ENCODE measurements at regions not wholly inside any gene's neighbourhood (a gene's known extent, or its start where the extent isn't known, plus 50 kb on each side); places are given as distances from the start of the nearest gene placed in this dataset.

DNA sequence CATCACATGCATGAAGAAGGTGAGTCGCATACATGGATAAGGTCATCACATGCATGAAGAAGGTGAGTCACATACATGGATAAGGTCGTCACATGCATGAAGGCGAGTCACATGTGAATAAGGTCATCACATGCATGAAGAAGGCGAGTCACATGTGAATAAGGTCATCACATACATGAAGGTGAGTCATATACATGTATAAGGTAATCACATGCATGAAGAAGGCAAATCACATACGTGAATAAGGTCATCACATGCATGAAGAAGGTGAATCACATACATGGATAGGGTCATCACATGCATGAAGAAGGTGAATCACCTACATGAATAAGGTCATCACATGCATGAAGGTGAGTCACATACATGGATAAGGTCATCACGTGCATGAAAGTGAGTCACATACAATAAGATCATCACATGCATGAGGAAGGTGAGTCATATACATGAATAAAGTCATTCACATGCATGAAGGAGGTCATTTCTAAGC lies 105.1 kb upstream of the SDK2 start:
- TF ChIP-seq, protein P1, sequence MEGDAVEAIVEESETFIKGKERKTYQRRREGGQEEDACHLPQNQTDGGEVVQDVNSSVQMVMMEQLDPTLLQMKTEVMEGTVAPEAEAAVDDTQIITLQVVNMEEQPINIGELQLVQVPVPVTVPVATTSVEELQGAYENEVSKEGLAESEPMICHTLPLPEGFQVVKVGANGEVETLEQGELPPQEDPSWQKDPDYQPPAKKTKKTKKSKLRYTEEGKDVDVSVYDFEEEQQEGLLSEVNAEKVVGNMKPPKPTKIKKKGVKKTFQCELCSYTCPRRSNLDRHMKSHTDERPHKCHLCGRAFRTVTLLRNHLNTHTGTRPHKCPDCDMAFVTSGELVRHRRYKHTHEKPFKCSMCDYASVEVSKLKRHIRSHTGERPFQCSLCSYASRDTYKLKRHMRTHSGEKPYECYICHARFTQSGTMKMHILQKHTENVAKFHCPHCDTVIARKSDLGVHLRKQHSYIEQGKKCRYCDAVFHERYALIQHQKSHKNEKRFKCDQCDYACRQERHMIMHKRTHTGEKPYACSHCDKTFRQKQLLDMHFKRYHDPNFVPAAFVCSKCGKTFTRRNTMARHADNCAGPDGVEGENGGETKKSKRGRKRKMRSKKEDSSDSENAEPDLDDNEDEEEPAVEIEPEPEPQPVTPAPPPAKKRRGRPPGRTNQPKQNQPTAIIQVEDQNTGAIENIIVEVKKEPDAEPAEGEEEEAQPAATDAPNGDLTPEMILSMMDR (conservative IDR thresholded peaks at IDR 0.05; ENCODE audit: low read depth, low read length), result no peak
- H3K4me3 ChIP-seq (ENCODE audit: low read depth, low read length), result no peak overlapping the region
- no peak for DNase-seq (ENCODE audit: low read depth)

DNA sequence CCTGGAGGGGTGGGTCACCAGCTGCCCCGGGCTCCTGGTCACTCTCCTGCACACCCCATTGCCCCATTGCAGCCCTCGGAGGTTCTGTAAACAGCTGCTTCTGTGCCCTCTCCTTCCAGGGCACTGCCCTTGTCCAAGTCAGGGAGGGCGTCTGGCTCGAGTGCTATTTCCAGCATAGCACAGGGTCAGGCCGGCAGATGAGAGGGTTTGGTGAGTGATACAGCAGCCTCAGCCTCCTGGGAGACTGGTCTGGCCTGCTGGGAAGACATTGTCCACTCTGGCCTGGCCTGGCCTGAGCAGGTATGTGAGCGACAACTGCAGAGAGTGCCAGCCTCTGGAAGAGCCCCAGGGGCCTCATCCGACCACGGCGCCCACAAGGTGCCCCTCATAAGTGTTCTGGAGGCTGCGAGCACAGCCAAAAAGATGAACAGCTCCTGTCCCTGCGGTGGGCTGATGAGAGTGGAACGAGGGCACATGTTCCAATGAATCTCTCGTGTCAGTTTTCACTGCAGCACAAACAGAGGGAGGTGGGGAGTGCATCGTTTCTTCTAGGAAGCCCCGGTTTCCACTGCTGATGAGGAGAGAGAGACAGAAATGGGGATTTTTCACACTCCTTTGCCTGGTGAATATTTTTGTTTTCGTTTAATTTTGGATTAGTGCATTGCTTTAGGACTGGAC lies 105.8 kb upstream of the SDK2 start:
- no peak overlapping the region for H3K4me3 ChIP-seq (ENCODE audit: low read depth, low read length)
- DNase-seq (ENCODE audit: low read depth), result no peak
- TF ChIP-seq, protein P1 (conservative IDR thresholded peaks at IDR 0.05; ENCODE audit: low read depth, low read length), result no peak

DNA sequence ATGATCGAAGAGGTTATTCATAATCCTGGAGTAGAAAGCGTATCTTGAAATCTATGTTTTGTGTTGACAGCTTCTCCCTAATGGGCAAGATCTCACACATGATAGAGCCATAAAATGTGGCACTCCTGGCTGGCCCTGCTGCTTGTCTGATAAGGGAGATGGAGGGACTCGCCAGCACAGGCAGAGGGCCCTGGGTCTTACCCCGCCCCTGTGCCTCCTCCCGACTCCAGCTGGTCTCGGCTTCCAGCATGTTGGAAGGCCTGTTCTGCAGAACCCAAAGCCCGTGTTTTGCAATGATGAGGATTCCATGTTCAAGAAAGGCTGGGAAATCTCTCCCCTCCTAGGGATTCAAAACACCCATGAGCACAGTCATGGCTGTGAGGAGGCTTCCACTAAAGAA lies 106.7 kb upstream of the SDK2 start:
- TF ChIP-seq, protein P1 (conservative IDR thresholded peaks at IDR 0.05; ENCODE audit: low read depth, low read length), result no peak
- DNase-seq (ENCODE audit: low read depth), result no peak
- no peak overlapping the region for H3K4me3 ChIP-seq (ENCODE audit: low read depth, low read length)

DNA sequence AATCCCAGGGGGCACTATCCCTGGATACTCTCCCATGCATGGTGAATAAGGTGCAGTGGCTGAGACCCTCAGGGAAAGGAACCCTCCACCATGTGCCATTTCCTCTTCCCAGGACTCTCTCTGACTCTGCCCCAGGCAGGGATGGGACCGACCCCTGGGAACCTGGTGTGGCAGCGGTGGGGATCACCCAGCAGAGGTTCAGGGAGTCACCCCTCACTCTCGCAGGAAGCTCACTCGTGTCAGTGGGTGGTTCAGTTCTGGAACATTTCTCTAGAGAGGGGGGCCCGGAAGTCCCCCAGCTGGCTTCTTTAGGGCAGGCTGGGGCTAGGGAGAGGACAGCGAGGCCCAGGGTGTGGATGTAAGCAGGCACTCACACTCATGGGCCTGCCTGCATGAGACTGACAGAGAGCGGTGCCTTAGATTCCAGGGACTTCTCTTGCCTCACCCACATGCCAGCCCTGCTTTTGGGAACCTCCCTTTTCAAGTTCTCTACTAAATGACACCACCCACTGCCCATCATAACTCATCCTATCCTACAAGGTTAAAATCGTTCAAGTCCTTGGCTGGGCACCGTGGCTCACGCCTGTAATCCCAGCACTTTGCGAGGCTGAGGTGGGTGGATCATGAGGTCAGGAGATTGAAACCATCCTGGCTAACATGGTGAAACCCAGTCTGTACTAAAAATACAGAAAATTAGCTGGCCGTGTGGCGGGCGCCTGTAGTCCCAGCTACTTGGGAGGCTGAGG lies 109.7 kb upstream of the SDK2 start:
- DNase-seq (ENCODE audit: low read depth), result no peak
- TF ChIP-seq, protein P1 (conservative IDR thresholded peaks at IDR 0.05; ENCODE audit: low read depth, low read length), result no peak
- no peak overlapping the region for H3K4me3 ChIP-seq (ENCODE audit: low read depth, low read length)

DNA sequence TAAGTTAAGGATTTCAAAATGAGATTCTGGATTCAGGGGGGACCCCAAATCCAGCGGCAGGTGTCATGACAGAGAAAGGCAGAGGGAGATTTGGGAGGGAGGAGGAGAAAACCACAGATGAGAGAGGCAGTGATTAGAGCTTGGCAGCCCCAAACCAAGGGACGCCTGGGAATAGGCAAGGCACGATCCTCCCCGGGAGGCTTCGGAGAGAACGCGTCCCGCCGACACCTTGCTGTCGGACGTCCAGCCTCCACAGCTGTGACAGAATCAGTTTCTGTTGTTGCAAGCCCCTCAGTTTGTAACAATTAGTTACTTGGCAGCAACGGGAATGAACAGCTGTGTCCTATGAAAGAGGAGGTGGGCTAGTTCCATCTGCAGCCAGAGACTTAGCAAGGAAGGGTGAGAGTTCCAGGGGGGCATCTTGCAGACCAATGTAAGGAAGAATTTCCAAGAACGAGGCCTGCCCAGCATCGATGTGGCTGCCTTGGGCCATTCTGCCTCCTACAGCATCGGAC lies 110.7 kb upstream of the SDK2 start:
- TF ChIP-seq, protein P1 (conservative IDR thresholded peaks at IDR 0.05; ENCODE audit: low read depth, low read length), result no peak
- no peak overlapping the region for H3K4me3 ChIP-seq (ENCODE audit: low read depth, low read length)
- no peak for DNase-seq (ENCODE audit: low read depth)

DNA sequence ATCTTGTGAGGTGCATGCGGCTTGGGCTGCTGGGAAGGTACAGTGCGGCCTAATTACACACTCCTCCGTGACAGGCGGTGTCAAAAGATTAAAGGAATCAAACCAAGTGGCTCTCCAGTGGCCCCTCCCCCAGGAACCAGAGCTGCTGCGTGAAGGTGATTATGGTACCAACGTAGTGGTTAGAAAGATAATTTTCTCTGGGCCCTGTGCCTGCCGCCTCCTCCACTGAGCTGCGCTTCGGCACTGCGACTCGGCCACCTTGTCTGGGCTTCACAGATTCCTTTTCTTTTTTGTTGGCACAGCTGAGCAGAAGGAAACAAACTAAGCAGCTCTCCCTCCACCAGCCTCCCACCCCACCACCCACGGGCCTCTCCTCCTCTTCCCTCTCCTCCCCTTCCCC lies 113.2 kb upstream of the SDK2 start:
- no peak overlapping the region for H3K4me3 ChIP-seq (ENCODE audit: low read depth, low read length)
- DNase-seq (ENCODE audit: low read depth), result no peak
- TF ChIP-seq, protein P1 (conservative IDR thresholded peaks at IDR 0.05; ENCODE audit: low read depth, low read length), result no peak
